ENCODE measurements at regions not wholly inside any gene's neighbourhood (a gene's known extent, or its start where the extent isn't known, plus 50 kb on each side); places are given as distances from the start of the nearest gene placed in this dataset.
"Not testable (repeated sequence)": the region's sequence is repeated elsewhere in the genome, so short reads cannot be mapped to it uniquely, and the experiment has no call there.

- Histone ChIP-seq H3K4me1 (ENCODE audit: insufficient read depth, low read length) (peaks cover 8% of the 10 kb centered on the region), H3K27me3 (ENCODE audit: insufficient read depth, low read length, poor library complexity) (peaks cover 4% of the 10 kb centered on the region), H3K27ac (ENCODE audit: low read length) (no peak overlapping the region), H3K79me2 (ENCODE audit: insufficient read depth, low read length) (no peaks in the 10 kb centered on the region), H3K4me2 (ENCODE audit: insufficient read depth, low read length) (peak overlapping the region; percentile 58), H2AFZ (ENCODE audit: low read depth, low read length) (peak overlapping the region; percentile 58), H3K36me3 (ENCODE audit: insufficient read depth, low read length) (no peaks in the 10 kb centered on the region), H3K4me3 (ENCODE audit: low read depth in 1 of 2, low read length in 2 of 2) (0 out of 4 replicates have a peak overlapping the region, but pooled peaks of 1 of the 2 experiments have one; percentile 26), H3K9me3 (ENCODE audit: insufficient read depth, low read length, severe bottlenecking) (no peaks in the 10 kb centered on the region), H4K20me1 (ENCODE audit: insufficient read depth, low read length) (no peaks in the 10 kb centered on the region), H3K9ac (ENCODE audit: low read depth, low read length) (no peak overlapping the region)
- ATAC-seq (ENCODE audit: insufficient read depth, low read depth) = peak; percentile 97
- TF ChIP-seq EZH2 (IDR thresholded peaks at IDR 0.05; ENCODE audit: borderline replicate concordance, low read depth, low read length, severe bottlenecking) (no peak), CTCF (IDR thresholded peaks at IDR 0.05; ENCODE audit: borderline replicate concordance, extremely low read depth, low read length, poor library complexity, severe bottlenecking) (peak; percentile 95)
- DNase-seq = peak; percentile 77
These were observed 62.2 kb upstream of the GTF3A start for GRCh38 chr13:27362064-27362751.

GRCh38 chr13:27363637-27364036, 60.8 kb upstream of the GTF3A start:
- H2AFZ ChIP-seq (ENCODE audit: low read depth, low read length); H3K4me3 ChIP-seq (ENCODE audit: low read depth in 1 of 2, low read length in 2 of 2); H3K27me3 ChIP-seq (ENCODE audit: insufficient read depth, low read length, poor library complexity); H3K4me1 ChIP-seq (ENCODE audit: insufficient read depth, low read length); H3K4me2 ChIP-seq (ENCODE audit: insufficient read depth, low read length); H3K9me3 ChIP-seq (ENCODE audit: insufficient read depth, low read length, severe bottlenecking); H3K27ac ChIP-seq (ENCODE audit: low read length); H3K79me2 ChIP-seq (ENCODE audit: insufficient read depth, low read length); H3K36me3 ChIP-seq (ENCODE audit: insufficient read depth, low read length); DNase-seq; H4K20me1 ChIP-seq (ENCODE audit: insufficient read depth, low read length); ATAC-seq (ENCODE audit: insufficient read depth, low read depth); H3K9ac ChIP-seq (ENCODE audit: low read depth, low read length): not testable (repeated sequence)

- Histone ChIP-seq H3K36me3 (ENCODE audit: insufficient read depth, low read length) (no peaks in the 10 kb centered on the region), H3K27me3 (ENCODE audit: insufficient read depth, low read length, poor library complexity) (peaks cover 4% of the 10 kb centered on the region), H3K9ac (ENCODE audit: low read depth, low read length) (no peak overlapping the region), H3K4me3 (ENCODE audit: low read depth in 1 of 2, low read length in 2 of 2) (no peak overlapping the region), H4K20me1 (ENCODE audit: insufficient read depth, low read length) (no peaks in the 10 kb centered on the region), H3K4me2 (ENCODE audit: insufficient read depth, low read length) (no peak overlapping the region), H2AFZ (ENCODE audit: low read depth, low read length) (no peak overlapping the region), H3K27ac (ENCODE audit: low read length) (no peak overlapping the region), H3K4me1 (ENCODE audit: insufficient read depth, low read length) (peaks cover 2% of the 10 kb centered on the region; the same call in 1 of the 2 replicates), H3K9me3 (ENCODE audit: insufficient read depth, low read length, severe bottlenecking) (no peaks in the 10 kb centered on the region), H3K79me2 (ENCODE audit: insufficient read depth, low read length) (no peaks in the 10 kb centered on the region)
- no peak for DNase-seq
- ATAC-seq (ENCODE audit: insufficient read depth, low read depth) = no peak
- no peak for TF ChIP-seq CTCF (IDR thresholded peaks at IDR 0.05; ENCODE audit: borderline replicate concordance, extremely low read depth, low read length, poor library complexity, severe bottlenecking)
- TF ChIP-seq EZH2 (IDR thresholded peaks at IDR 0.05; ENCODE audit: borderline replicate concordance, low read depth, low read length, severe bottlenecking) = no peak
These were observed 56.8 kb upstream of the GTF3A start for GRCh38 chr13:27367570-27367969.

- H3K9me3 ChIP-seq (ENCODE audit: insufficient read depth, low read length, severe bottlenecking) = no peaks in the 10 kb centered on the region
- no peaks in the 10 kb centered on the region for H3K79me2 ChIP-seq (ENCODE audit: insufficient read depth, low read length)
- H3K36me3 ChIP-seq (ENCODE audit: insufficient read depth, low read length) = no peaks in the 10 kb centered on the region
- no peak overlapping the region for H2AFZ ChIP-seq (ENCODE audit: low read depth, low read length)
- peaks cover 4% of the 10 kb centered on the region for H3K27me3 ChIP-seq (ENCODE audit: insufficient read depth, low read length, poor library complexity)
- DNase-seq = peak; percentile 17
- ATAC-seq (ENCODE audit: insufficient read depth, low read depth) = no peak
- H3K27ac ChIP-seq (ENCODE audit: low read length) = no peak overlapping the region
- TF ChIP-seq CTCF (IDR thresholded peaks at IDR 0.05; ENCODE audit: borderline replicate concordance, extremely low read depth, low read length, poor library complexity, severe bottlenecking) = no peak
- TF ChIP-seq EZH2 (IDR thresholded peaks at IDR 0.05; ENCODE audit: borderline replicate concordance, low read depth, low read length, severe bottlenecking) = no peak
- H3K4me1 ChIP-seq (ENCODE audit: insufficient read depth, low read length) = peaks cover 7% of the 10 kb centered on the region; the same call in 1 of the 2 replicates
- H4K20me1 ChIP-seq (ENCODE audit: insufficient read depth, low read length) = no peaks in the 10 kb centered on the region
- H3K4me2 ChIP-seq (ENCODE audit: insufficient read depth, low read length) = no peak overlapping the region
- no peak overlapping the region for H3K9ac ChIP-seq (ENCODE audit: low read depth, low read length)
- H3K4me3 ChIP-seq (ENCODE audit: low read depth in 1 of 2, low read length in 2 of 2) = no peak overlapping the region
These were observed 54.0 kb upstream of the GTF3A start for GRCh38 chr13:27370305-27370872.
